ENCODE measurements at regions not wholly inside any gene's neighbourhood (a gene's known extent, or its start where the extent isn't known, plus 50 kb on each side); places are given as distances from the start of the nearest gene placed in this dataset.

GRCh38 chr14:43418324-43418723 is 1088.8 kb downstream of the FSCB start:
- no peak for TF ChIP-seq CTCF (conservative IDR thresholded peaks at IDR 0.05; ENCODE audit: low read depth, low read length)
- no peak for TF ChIP-seq EZH2phosphoT487 (IDR thresholded peaks at IDR 0.05; ENCODE audit: borderline replicate concordance, low read length)
- no peak for TF ChIP-seq EZH2 (IDR thresholded peaks at IDR 0.05; ENCODE audit: low read length, unreplicated experiment)

All from PC-3 (cell line).